CD14-positive monocyte (primary cell): ENCODE measurements at regions not wholly inside any gene's neighbourhood (a gene's known extent, or its start where the extent isn't known, plus 50 kb on each side); places are given as distances from the start of the nearest gene placed in this dataset.
A peak's percentile ranks its signal among the peaks of the same experiment; 100 is the strongest.

Experiments used
- DNase-seq, 3 donors: peaks; one replicate each; pipeline ENCODE4 v3.0.0-alpha.2; 2011 to 2022
- H2AFZ ChIP-seq: 2 replicates; pipeline ENCODE4 v1.6.0; 2012; ENCODE audit warnings: mild to moderate bottlenecking, low read depth, low read length, inconsistent platforms; ENCODE audit not compliant: insufficient read depth, poor library complexity, severe bottlenecking
- H3K27ac ChIP-seq, 2 donors: 1 replicate in 1 of 2; 2 replicates in 1 of 2; pipeline ENCODE4 v1.5.1; 2012 to 2013; ENCODE audit warnings: low read length in 2 of 2, control low read depth in 1 of 2, inconsistent platforms in 1 of 2, low read depth in 1 of 2, mild to moderate bottlenecking in 1 of 2
- H3K27me3 ChIP-seq, 2 donors: one replicate each; pipeline versions ENCODE4 v1.6.0 to v1.6.1; 2011 to 2013; ENCODE audit warnings: low read length in 2 of 2; ENCODE audit not compliant: control insufficient read depth in 2 of 2, insufficient read depth in 2 of 2
- H3K36me3 ChIP-seq, 2 donors: replicated peaks in 1 of 2; 1 replicate in 1 of 2; 2 replicates in 1 of 2; pipeline versions ENCODE4 v1.5.1 to v1.6.1; 2012 to 2013; ENCODE audit warnings: low read length in 2 of 2, control low read depth in 1 of 2, inconsistent platforms in 1 of 2, mild to moderate bottlenecking in 1 of 2; ENCODE audit not compliant: insufficient read depth in 2 of 2, control insufficient read depth in 1 of 2
- H3K4me1 ChIP-seq, 2 donors: 1 replicate in 1 of 2; 2 replicates in 1 of 2; pipeline versions ENCODE4 v1.5.1 to v1.6.1; 2012 to 2013; ENCODE audit warnings: low read length in 2 of 2, control low read depth in 1 of 2, inconsistent platforms in 1 of 2, mild to moderate bottlenecking in 1 of 2, moderate library complexity in 1 of 2; ENCODE audit not compliant: insufficient read depth in 2 of 2, control insufficient read depth in 1 of 2
- H3K4me2 ChIP-seq: replicated peaks from 2 replicates; pipeline ENCODE3; 2012; ENCODE audit warnings: low read length, moderate library complexity, mild to moderate bottlenecking; ENCODE audit not compliant: poor library complexity, severe bottlenecking; ENCODE audit errors: extremely low read depth
- H3K4me3 ChIP-seq, 3 experiments: fragments of 200-600 bp in 1 of 3; sonication (generic) in 1 of 3; replicated peaks in 1 of 3; 1 replicate in 2 of 3; 2 replicates in 1 of 3; pipeline ENCODE4 v1.5.1; 2011 to 2013; ENCODE audit warnings: low read length in 3 of 3, mild to moderate bottlenecking in 3 of 3, control low read depth in 2 of 3, low read depth in 2 of 3, inconsistent platforms in 1 of 3, moderate library complexity in 1 of 3
- H3K79me2 ChIP-seq: 2 replicates; pipeline ENCODE4 v1.6.0; 2012; ENCODE audit warnings: mild to moderate bottlenecking, control low read depth, inconsistent platforms, low read length, moderate library complexity; ENCODE audit not compliant: insufficient read depth
- H3K9ac ChIP-seq: 2 replicates; pipeline ENCODE4 v1.6.0; 2017; ENCODE audit warnings: low read length, mild to moderate bottlenecking; ENCODE audit not compliant: insufficient read depth, poor library complexity, severe bottlenecking
- H3K9me3 ChIP-seq, 2 donors: replicated peaks in 1 of 2; 1 replicate in 1 of 2; 2 replicates in 1 of 2; pipeline versions ENCODE4 v1.5.1 to v1.6.1; 2012 to 2013; ENCODE audit warnings: low read length in 2 of 2, control low read depth in 1 of 2; ENCODE audit not compliant: control insufficient read depth in 1 of 2, insufficient read depth in 1 of 2
- H4K20me1 ChIP-seq: 2 replicates; pipeline ENCODE4 v1.6.0; 2012; ENCODE audit warnings: mild to moderate bottlenecking, low read length, control low read depth, moderate library complexity; ENCODE audit not compliant: insufficient read depth
- H3K27ac Mint-ChIP-seq, 7 donors: one replicate each; pipeline ENCODE4 v1.8.0; 2020; ENCODE audit warnings: mild to moderate bottlenecking in 7 of 7, mixed read lengths in 7 of 7, moderate library complexity in 6 of 7, inconsistent platforms in 2 of 7
- H3K27me3 Mint-ChIP-seq, 3 donors: one replicate each; pipeline ENCODE4 v1.8.0; 2021 to 2022; ENCODE audit warnings: low read depth in 3 of 3, mild to moderate bottlenecking in 3 of 3, mixed read lengths in 3 of 3, moderate library complexity in 3 of 3, inconsistent platforms in 1 of 3
- H3K36me3 Mint-ChIP-seq, 2 donors: one replicate each; pipeline ENCODE4 v1.8.0; 2020; ENCODE audit warnings: mixed read lengths in 2 of 2, inconsistent platforms in 1 of 2, mild to moderate bottlenecking in 1 of 2
- H3K4me1 Mint-ChIP-seq: one replicate; pipeline ENCODE4 v1.8.0; 2020; ENCODE audit warnings: mild to moderate bottlenecking, mixed read lengths
- H3K4me3 Mint-ChIP-seq, 2 donors: one replicate each; pipeline ENCODE4 v1.8.0; 2020; ENCODE audit warnings: mild to moderate bottlenecking in 2 of 2, mixed read lengths in 2 of 2, moderate library complexity in 1 of 2
- H3K9me3 Mint-ChIP-seq, 7 donors: one replicate each; pipeline ENCODE4 v1.8.0; 2020 to 2022; ENCODE audit warnings: mixed read lengths in 7 of 7, mild to moderate bottlenecking in 6 of 7, moderate library complexity in 6 of 7, inconsistent platforms in 2 of 7
- WGBS: methylation state at CpG from one replicate; pipeline ENCODE4 v1.1.5; 2013; ENCODE audit warnings: missing lambda C conversion rate; ENCODE audit not compliant: insufficient coverage; 5-methylcytosine and 5-hydroxymethylcytosine counted together
- intact Hi-C, 2 donors: fragments of 100-400 bp; cut with micrococcal nuclease; formaldehyde crosslinking; loops; one replicate each; pipeline versions ENCODE4 v1.15.0 to v1.15.1; 2023
- TF ChIP-seq, protein P1 (sequence below): fragments of 200-600 bp; IDR thresholded peaks from one replicate; pipeline ENCODE4 v1.8.0; 2022; ENCODE audit warnings: antibody characterized with exemption, mild to moderate bottlenecking

DNA sequence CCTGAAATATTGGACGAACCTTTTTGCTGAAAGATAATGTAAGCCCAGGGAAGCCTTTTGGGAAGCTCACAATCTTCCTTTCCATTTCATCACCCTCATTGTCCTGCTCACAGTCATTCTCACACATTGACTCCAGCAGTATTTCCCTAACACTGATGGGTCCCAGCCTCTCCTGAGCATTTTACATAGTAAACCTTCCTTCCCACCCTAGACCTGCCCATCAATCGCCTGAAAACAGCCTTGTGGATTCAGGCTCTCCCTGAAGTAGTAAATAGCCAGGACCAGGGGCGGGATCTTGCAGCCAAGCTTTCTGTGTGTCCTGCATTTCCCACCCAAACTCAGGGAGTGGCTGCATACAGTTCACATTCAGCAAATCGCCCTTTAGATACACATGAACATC, 149.9 kb downstream of the CYRIA start:
- TF ChIP-seq, protein P1, sequence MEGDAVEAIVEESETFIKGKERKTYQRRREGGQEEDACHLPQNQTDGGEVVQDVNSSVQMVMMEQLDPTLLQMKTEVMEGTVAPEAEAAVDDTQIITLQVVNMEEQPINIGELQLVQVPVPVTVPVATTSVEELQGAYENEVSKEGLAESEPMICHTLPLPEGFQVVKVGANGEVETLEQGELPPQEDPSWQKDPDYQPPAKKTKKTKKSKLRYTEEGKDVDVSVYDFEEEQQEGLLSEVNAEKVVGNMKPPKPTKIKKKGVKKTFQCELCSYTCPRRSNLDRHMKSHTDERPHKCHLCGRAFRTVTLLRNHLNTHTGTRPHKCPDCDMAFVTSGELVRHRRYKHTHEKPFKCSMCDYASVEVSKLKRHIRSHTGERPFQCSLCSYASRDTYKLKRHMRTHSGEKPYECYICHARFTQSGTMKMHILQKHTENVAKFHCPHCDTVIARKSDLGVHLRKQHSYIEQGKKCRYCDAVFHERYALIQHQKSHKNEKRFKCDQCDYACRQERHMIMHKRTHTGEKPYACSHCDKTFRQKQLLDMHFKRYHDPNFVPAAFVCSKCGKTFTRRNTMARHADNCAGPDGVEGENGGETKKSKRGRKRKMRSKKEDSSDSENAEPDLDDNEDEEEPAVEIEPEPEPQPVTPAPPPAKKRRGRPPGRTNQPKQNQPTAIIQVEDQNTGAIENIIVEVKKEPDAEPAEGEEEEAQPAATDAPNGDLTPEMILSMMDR: no peak
- Mint-ChIP-seq H3K27ac (no peak overlapping the region), H3K4me3 (peak overlapping the region in 1 of 2 donors; percentile 7), H3K36me3 (no peaks in the 10 kb centered on the region), H3K4me1 (no peaks in the 10 kb centered on the region), H3K9me3 (no peaks in the 10 kb centered on the region), H3K27me3 (peaks cover 4 to 12% (median 4%) of the 10 kb centered on the region in 3 donors)
- WGBS: 90% methylated on average over 1 of the region's 4 CpGs
- Histone ChIP-seq H3K4me1 (no peaks in the 10 kb centered on the region), H2AFZ (no peak overlapping the region), H3K9me3 (no peaks in the 10 kb centered on the region), H3K27ac (no peak overlapping the region), H3K27me3 (peaks cover under 1 to 4% of the 10 kb centered on the region in 2 donors), H3K9ac (no peak overlapping the region), H3K4me2 (no peak overlapping the region), H3K36me3 (no peaks in the 10 kb centered on the region), H4K20me1 (no peaks in the 10 kb centered on the region), H3K4me3 (no peak overlapping the region), H3K79me2 (no peaks in the 10 kb centered on the region)
- DNase-seq: no peak
- intact Hi-C loops: no loop called here

DNA sequence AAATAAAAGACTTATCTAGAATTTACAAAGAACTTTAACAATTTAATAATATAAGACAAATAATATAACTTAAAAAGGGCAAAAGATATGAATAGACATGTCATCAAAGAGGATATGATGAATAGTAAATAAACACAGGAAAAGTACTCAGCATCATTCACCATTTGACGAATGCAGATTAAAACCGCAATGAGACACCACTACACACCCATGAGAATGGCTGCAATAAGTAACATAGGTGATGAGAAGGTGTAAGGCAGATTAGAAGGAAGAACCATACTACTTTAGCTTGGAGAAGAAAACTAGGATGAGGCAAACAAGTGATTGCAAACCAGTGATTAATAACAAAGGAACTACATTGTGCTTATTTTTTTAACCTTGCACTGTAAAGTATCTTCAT, 152.0 kb downstream of the CYRIA start:
- H3K27me3 ChIP-seq: peaks cover 18% of the 10 kb centered on the region in 2 donors
- H3K4me3 ChIP-seq: no peak overlapping the region
- H3K36me3 Mint-ChIP-seq: no peaks in the 10 kb centered on the region
- no peak overlapping the region for H3K27ac ChIP-seq
- WGBS: no CpG with 5 or more reads among the region's 2 CpGs
- TF ChIP-seq, protein P1: no peak
- H3K9me3 Mint-ChIP-seq: no peaks in the 10 kb centered on the region
- H3K9ac ChIP-seq: no peak overlapping the region
- intact Hi-C loops: no loop called here
- DNase-seq: no peak
- no peaks in the 10 kb centered on the region for H3K79me2 ChIP-seq
- no peaks in the 10 kb centered on the region for H3K36me3 ChIP-seq
- H4K20me1 ChIP-seq: no peaks in the 10 kb centered on the region
- H3K4me1 Mint-ChIP-seq: no peaks in the 10 kb centered on the region
- H2AFZ ChIP-seq: no peak overlapping the region
- H3K4me2 ChIP-seq: no peak overlapping the region
- H3K9me3 ChIP-seq: peaks cover 0 to 7% of the 10 kb centered on the region in 2 donors
- peaks cover 18 to 24% (median 19%) of the 10 kb centered on the region in 3 donors for H3K27me3 Mint-ChIP-seq
- H3K4me1 ChIP-seq: no peaks in the 10 kb centered on the region
- no peak overlapping the region for H3K27ac Mint-ChIP-seq
- no peak overlapping the region for H3K4me3 Mint-ChIP-seq
